ENCODE measurements at regions not wholly inside any gene's neighbourhood (a gene's known extent, or its start where the extent isn't known, plus 50 kb on each side); places are given as distances from the start of the nearest gene placed in this dataset.

DNA sequence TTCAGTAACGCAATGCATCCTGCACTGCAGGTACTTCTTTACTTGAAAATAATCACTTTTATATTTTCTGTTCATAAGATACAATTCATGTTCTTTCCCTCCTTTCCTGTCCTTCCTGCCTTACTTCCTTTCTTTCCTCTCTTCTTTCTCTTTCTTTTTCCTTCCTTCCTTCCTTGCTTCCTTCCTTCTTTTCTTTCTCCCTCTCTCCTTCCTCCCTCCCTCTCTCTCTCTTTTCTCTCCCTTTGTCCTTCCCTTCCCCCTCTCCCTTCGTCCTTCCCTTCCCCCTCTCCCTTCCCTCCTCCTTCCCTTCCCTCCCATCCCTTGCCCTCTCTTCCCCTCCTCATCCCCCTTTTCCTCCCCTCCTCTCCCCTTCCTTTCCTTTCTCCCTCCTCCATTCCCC is 227.8 kb upstream of the KLF6 start:
- Histone ChIP-seq H3K9me3 (ENCODE audit: control insufficient read depth in 2 of 3, low read length in 3 of 3) (no peaks in the 10 kb centered on the region), H3K27ac (ENCODE audit: low read depth, low read length) (no peak overlapping the region), H3K27me3 (ENCODE audit: control insufficient read depth in 2 of 2, insufficient read depth in 2 of 2, low read length in 2 of 2) (no peaks in the 10 kb centered on the region), H3K4me1 (ENCODE audit: control insufficient read depth in 2 of 2, insufficient read depth in 2 of 2, low read length in 2 of 2) (no peaks in the 10 kb centered on the region), H3K4me3 (ENCODE audit: low read length) (no peak overlapping the region), H3K36me3 (ENCODE audit: control insufficient read depth in 2 of 3, insufficient read depth in 3 of 3, low read length in 3 of 3) (no peaks in the 10 kb centered on the region)
- no peak overlapping the region for H3K27ac Mint-ChIP-seq
- intact Hi-C loops (cut with micrococcal nuclease) = no loop called here
- CTCF ChIA-PET = no interaction called here
- H3K27me3 Mint-ChIP-seq = no peaks in the 10 kb centered on the region
- H3K36me3 Mint-ChIP-seq = no peaks in the 10 kb centered on the region
- peaks cover 0 to 4% (median 0%) of the 10 kb centered on the region in 11 donors for H3K9me3 Mint-ChIP-seq
- DNase-seq (no peak), ATAC-seq (no peak)
- H3K4me1 Mint-ChIP-seq = peaks cover 0 to 15% (median 0%) of the 10 kb centered on the region in 7 donors
- no peak overlapping the region for H3K4me3 Mint-ChIP-seq
- POLR2A ChIA-PET = no interaction called here

DNA sequence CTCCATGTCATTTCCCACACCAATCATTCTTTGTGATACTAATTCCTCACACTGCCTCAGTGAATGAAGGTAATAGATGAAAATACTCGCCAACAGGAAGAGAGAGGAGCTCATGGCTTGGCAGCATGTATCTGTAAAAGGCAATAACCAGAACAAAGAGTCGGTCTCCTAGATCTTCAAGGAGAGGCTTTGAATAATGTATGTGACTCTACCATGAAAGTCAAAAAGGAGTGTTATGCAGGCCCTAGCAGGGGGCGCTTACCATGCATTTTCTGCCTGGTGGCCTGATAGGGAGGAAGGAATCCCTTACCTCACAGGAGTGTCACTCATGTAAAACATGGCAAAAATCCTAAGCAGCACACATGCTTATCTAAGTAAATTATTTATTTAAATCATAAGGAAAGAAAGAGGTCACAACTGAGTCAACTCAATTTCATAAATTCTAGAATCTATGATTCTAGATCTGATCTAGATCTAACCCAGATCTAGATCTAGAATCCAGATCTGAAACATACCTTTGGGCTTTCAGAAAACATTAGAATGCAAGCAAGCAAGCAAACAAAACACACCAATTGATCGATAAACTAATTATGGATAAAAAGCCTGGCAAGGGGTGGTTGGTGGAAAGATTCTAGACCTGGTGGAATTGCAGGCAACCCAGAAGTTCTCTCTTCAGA is 226.3 kb upstream of the KLF6 start:
- H3K27ac Mint-ChIP-seq = no peak overlapping the region
- H3K9me3 ChIP-seq (ENCODE audit: control insufficient read depth in 2 of 3, low read length in 3 of 3) = no peaks in the 10 kb centered on the region
- H3K4me1 ChIP-seq (ENCODE audit: control insufficient read depth in 2 of 2, insufficient read depth in 2 of 2, low read length in 2 of 2) = no peaks in the 10 kb centered on the region
- peaks cover 0 to 17% (median under 1%) of the 10 kb centered on the region in 7 donors for H3K4me1 Mint-ChIP-seq
- no peak for ATAC-seq
- H3K9me3 Mint-ChIP-seq = peaks cover 0 to 4% (median 0%) of the 10 kb centered on the region in 11 donors
- no peak overlapping the region for H3K27ac ChIP-seq (ENCODE audit: low read depth, low read length)
- intact Hi-C loops (cut with micrococcal nuclease) = no loop called here
- POLR2A ChIA-PET = interaction anchor here (0.9 kb wide), 1 partner anchor 30 kb away, joined by 3 read pairs; no protein-coding TSS in a partner anchor
- CTCF ChIA-PET = no interaction called here
- H3K27me3 ChIP-seq (ENCODE audit: control insufficient read depth in 2 of 2, insufficient read depth in 2 of 2, low read length in 2 of 2) = no peaks in the 10 kb centered on the region
- H3K27me3 Mint-ChIP-seq = no peaks in the 10 kb centered on the region
- no peak overlapping the region for H3K4me3 Mint-ChIP-seq
- DNase-seq = no peak
- H3K4me3 ChIP-seq (ENCODE audit: low read length) = no peak overlapping the region
- H3K36me3 ChIP-seq (ENCODE audit: control insufficient read depth in 2 of 3, insufficient read depth in 3 of 3, low read length in 3 of 3) = no peaks in the 10 kb centered on the region
- H3K36me3 Mint-ChIP-seq = no peaks in the 10 kb centered on the region

DNA sequence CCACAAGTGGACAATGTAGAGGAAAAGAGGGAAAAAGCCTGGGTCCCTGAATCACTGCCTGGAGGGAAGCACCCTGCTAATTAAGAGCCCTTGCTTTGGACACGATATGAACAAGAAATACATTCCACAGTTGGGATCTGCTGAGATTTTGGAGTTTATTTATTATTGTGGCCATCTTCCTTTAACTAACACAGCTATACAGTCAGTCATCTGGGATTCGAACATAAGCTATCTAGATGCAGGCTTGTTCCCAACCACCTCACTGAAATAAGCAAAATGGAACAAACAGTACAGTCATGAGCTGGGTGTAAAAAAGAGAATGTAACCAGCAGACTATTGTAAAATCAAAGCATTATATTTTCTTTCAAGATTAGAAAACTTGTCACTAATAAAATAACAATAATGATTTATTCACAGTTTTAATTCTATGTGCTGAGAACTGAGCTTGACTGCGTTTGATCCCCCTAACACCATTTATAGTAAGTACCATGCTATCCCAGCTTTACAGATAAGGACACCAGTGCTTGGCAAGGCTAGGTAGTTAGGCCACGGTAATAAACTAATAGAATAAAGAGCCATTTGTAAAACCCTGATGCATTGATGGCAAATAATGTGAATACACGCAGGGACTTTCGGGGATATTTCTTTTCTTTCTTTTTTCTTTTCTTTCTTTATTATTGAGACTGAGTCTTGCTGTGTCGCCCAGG is 223.8 kb upstream of the KLF6 start:
- no peak overlapping the region for H3K27ac Mint-ChIP-seq
- H3K36me3 Mint-ChIP-seq = peaks cover 0 to 5% (median 0%) of the 10 kb centered on the region in 5 donors
- H3K4me3 ChIP-seq (ENCODE audit: low read length) = no peak overlapping the region
- H3K27me3 ChIP-seq (ENCODE audit: control insufficient read depth in 2 of 2, insufficient read depth in 2 of 2, low read length in 2 of 2) = no peaks in the 10 kb centered on the region
- intact Hi-C loops (cut with micrococcal nuclease) = no loop called here
- peaks cover 4 to 23% (median 5%) of the 10 kb centered on the region in 7 donors for H3K4me1 Mint-ChIP-seq
- no peak overlapping the region for H3K4me3 Mint-ChIP-seq
- no peak overlapping the region for H3K27ac ChIP-seq (ENCODE audit: low read depth, low read length)
- no peaks in the 10 kb centered on the region for H3K27me3 Mint-ChIP-seq
- no peaks in the 10 kb centered on the region for H3K36me3 ChIP-seq (ENCODE audit: control insufficient read depth in 2 of 3, insufficient read depth in 3 of 3, low read length in 3 of 3)
- H3K9me3 Mint-ChIP-seq = peaks cover 0 to 4% (median 0%) of the 10 kb centered on the region in 11 donors
- ChIA-PET CTCF (no interaction called here), POLR2A (no interaction called here)
- no peak for ATAC-seq
- H3K9me3 ChIP-seq (ENCODE audit: control insufficient read depth in 2 of 3, low read length in 3 of 3) = no peaks in the 10 kb centered on the region
- no peak for DNase-seq
- H3K4me1 ChIP-seq (ENCODE audit: control insufficient read depth in 2 of 2, insufficient read depth in 2 of 2, low read length in 2 of 2) = no peaks in the 10 kb centered on the region

DNA sequence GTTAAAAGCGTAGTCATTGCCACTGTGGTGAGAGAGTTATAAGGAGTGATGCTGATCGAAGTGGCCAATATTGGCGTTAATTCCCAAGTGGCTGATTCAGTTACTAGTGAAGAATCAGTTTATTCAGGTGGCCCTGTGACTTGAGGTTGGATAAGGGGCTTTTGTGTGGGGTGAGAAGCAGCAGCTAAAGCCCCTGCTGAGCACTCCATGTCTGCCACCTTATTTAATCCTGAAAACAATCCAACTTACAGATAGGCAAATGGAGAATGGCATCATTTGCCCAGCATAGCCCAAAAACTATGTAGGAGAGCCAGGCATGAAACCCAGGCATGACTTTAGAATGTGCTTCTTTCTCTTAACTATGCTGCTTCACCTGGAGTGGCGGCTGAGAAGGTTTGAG is 222.8 kb upstream of the KLF6 start:
- H3K4me1 Mint-ChIP-seq = peaks cover 2 to 15% (median 5%) of the 10 kb centered on the region in 7 donors
- DNase-seq (no peak), ATAC-seq (no peak)
- no peaks in the 10 kb centered on the region for H3K27me3 ChIP-seq (ENCODE audit: control insufficient read depth in 2 of 2, insufficient read depth in 2 of 2, low read length in 2 of 2)
- H3K4me3 Mint-ChIP-seq = no peak overlapping the region
- no peaks in the 10 kb centered on the region for H3K27me3 Mint-ChIP-seq
- H3K9me3 ChIP-seq (ENCODE audit: control insufficient read depth in 2 of 3, low read length in 3 of 3) = no peaks in the 10 kb centered on the region
- H3K4me1 ChIP-seq (ENCODE audit: control insufficient read depth in 2 of 2, insufficient read depth in 2 of 2, low read length in 2 of 2) = no peaks in the 10 kb centered on the region
- ChIA-PET POLR2A (interaction anchor here (1.2 kb wide), 1 partner anchor 224 kb away, joined by 3 read pairs; no protein-coding TSS in a partner anchor), CTCF (no interaction called here)
- H3K27ac ChIP-seq (ENCODE audit: low read depth, low read length) = no peak overlapping the region
- H3K4me3 ChIP-seq (ENCODE audit: low read length) = no peak overlapping the region
- peaks cover 0 to 4% (median 0%) of the 10 kb centered on the region in 11 donors for H3K9me3 Mint-ChIP-seq
- H3K36me3 ChIP-seq (ENCODE audit: control insufficient read depth in 2 of 3, insufficient read depth in 3 of 3, low read length in 3 of 3) = no peaks in the 10 kb centered on the region
- no peak overlapping the region for H3K27ac Mint-ChIP-seq
- H3K36me3 Mint-ChIP-seq = peaks cover 0 to 7% (median 0%) of the 10 kb centered on the region in 5 donors
- intact Hi-C loops (cut with micrococcal nuclease) = no loop called here

DNA sequence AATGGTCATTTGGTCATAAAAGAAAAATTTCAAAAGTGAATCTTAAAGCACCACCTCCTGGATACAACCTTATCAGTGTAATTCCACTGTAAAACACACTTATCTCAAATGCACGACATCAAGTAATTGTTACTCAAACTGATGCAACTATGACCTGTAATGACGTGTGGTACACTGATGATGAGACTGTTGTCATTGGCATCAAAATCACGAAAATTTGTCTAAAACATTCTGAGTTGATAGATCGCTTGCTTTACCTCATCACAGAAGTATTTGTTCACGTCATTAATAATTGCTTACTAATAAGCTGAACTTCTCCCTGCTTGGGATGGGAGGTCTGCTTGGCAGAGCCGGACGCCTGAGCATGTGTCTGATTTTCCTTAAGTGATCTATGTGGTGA is 221.8 kb upstream of the KLF6 start:
- no peaks in the 10 kb centered on the region for H3K36me3 ChIP-seq (ENCODE audit: control insufficient read depth in 2 of 3, insufficient read depth in 3 of 3, low read length in 3 of 3)
- peaks cover 0 to 4% (median 0%) of the 10 kb centered on the region in 11 donors for H3K9me3 Mint-ChIP-seq
- H3K27me3 ChIP-seq (ENCODE audit: control insufficient read depth in 2 of 2, insufficient read depth in 2 of 2, low read length in 2 of 2) = no peaks in the 10 kb centered on the region
- H3K4me3 ChIP-seq (ENCODE audit: low read length) = no peak overlapping the region
- no peaks in the 10 kb centered on the region for H3K4me1 ChIP-seq (ENCODE audit: control insufficient read depth in 2 of 2, insufficient read depth in 2 of 2, low read length in 2 of 2)
- H3K36me3 Mint-ChIP-seq = peaks cover 0 to 7% (median 0%) of the 10 kb centered on the region in 5 donors
- H3K27ac Mint-ChIP-seq = no peak overlapping the region
- ATAC-seq (no peak), DNase-seq (no peak)
- POLR2A ChIA-PET = interaction anchor here (1.2 kb wide), 1 partner anchor 223 kb away, joined by 3 read pairs; no protein-coding TSS in a partner anchor
- no peak overlapping the region for H3K4me3 Mint-ChIP-seq
- H3K27me3 Mint-ChIP-seq = no peaks in the 10 kb centered on the region
- intact Hi-C loops (cut with micrococcal nuclease) = no loop called here
- no peak overlapping the region for H3K27ac ChIP-seq (ENCODE audit: low read depth, low read length)
- CTCF ChIA-PET = no interaction called here
- peaks cover 0 to 11% (median 5%) of the 10 kb centered on the region in 7 donors for H3K4me1 Mint-ChIP-seq
- no peaks in the 10 kb centered on the region for H3K9me3 ChIP-seq (ENCODE audit: control insufficient read depth in 2 of 3, low read length in 3 of 3)

DNA sequence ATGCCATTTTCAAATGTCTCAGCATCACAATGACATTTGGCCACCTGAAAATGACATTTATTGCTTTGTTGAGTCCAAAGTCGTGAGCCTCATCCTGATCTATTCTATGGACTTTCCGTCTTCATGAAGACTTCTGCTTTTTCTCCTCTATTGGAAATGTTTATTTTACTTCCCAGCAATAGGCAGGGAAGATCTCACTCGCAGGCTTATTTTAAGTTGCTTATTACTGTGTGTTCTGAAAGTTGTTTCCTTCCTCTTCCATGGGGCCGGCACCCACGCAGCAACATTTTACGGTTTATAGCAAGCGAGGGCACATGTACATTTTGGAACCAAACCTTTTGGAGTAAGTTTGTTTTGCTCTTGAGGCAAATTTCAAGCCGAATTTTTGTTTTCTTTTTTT is 221.0 kb upstream of the KLF6 start:
- Histone ChIP-seq H3K4me1 (ENCODE audit: control insufficient read depth in 2 of 2, insufficient read depth in 2 of 2, low read length in 2 of 2) (no peaks in the 10 kb centered on the region), H3K27me3 (ENCODE audit: control insufficient read depth in 2 of 2, insufficient read depth in 2 of 2, low read length in 2 of 2) (no peaks in the 10 kb centered on the region), H3K9me3 (ENCODE audit: control insufficient read depth in 2 of 3, low read length in 3 of 3) (no peaks in the 10 kb centered on the region), H3K4me3 (ENCODE audit: low read length) (no peak overlapping the region), H3K27ac (ENCODE audit: low read depth, low read length) (no peak overlapping the region), H3K36me3 (ENCODE audit: control insufficient read depth in 2 of 3, insufficient read depth in 3 of 3, low read length in 3 of 3) (no peaks in the 10 kb centered on the region)
- H3K4me1 Mint-ChIP-seq = peaks cover 0 to 10% (median 4%) of the 10 kb centered on the region in 7 donors
- H3K27ac Mint-ChIP-seq = peak overlapping the region in 2 of 9 donors; percentile 34 to 75
- ChIA-PET POLR2A (no interaction called here), CTCF (no interaction called here)
- peaks cover 0 to 10% (median 0%) of the 10 kb centered on the region in 5 donors for H3K36me3 Mint-ChIP-seq
- H3K27me3 Mint-ChIP-seq = no peaks in the 10 kb centered on the region
- intact Hi-C loops (cut with micrococcal nuclease) = no loop called here
- no peak for DNase-seq
- peak overlapping the region in 1 of 10 donors; percentile 27 for H3K4me3 Mint-ChIP-seq
- ATAC-seq = peak; percentile 16
- peaks cover 0 to 6% (median 0%) of the 10 kb centered on the region in 11 donors for H3K9me3 Mint-ChIP-seq

Measured in naive thymus-derived CD4-positive, alpha-beta T cell (primary cell).